DOHH2 (cell line): ENCODE measurements at regions not wholly inside any gene's neighbourhood (a gene's known extent, or its start where the extent isn't known, plus 50 kb on each side); places are given as distances from the start of the nearest gene placed in this dataset.

Experiments
- EZH2phosphoT487 ChIP-seq: fragments of 200-600 bp; sonication (generic); IDR thresholded peaks from 2 replicates; pipeline ENCODE4 v1.6.1; 2017; ENCODE audit warnings: borderline replicate concordance, mild to moderate bottlenecking, antibody characterized with exemption, low read length, moderate library complexity, mixed read lengths
- TF ChIP-seq, protein P1 (sequence below): fragments of 200-600 bp; sonication (generic); IDR thresholded peaks from one replicate; pipeline ENCODE4 v1.5.1; 2014; ENCODE audit warnings: antibody characterized with exemption, mild to moderate bottlenecking, low read depth, low read length; ENCODE audit not compliant: poor library complexity, severe bottlenecking

DNA sequence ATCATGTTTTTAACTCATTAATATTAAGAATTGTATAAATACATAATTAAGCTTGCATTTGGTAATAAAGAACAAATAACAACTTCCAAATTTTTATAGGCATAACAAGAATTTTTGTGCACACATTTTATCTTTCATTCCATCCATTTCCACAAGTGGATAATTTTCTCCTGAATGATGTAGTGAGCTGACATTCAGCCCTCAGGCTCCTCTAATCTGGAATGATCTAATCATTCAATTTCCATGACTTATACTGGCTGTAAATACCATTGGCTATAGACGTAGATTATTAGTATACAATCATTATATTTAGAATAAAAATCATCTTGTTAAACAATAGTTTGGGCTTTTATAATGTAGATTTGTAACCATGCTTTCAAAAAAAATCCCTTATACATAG lies 287.2 kb upstream of the GHITM start:
- no peak for TF ChIP-seq EZH2phosphoT487
- TF ChIP-seq, protein P1, sequence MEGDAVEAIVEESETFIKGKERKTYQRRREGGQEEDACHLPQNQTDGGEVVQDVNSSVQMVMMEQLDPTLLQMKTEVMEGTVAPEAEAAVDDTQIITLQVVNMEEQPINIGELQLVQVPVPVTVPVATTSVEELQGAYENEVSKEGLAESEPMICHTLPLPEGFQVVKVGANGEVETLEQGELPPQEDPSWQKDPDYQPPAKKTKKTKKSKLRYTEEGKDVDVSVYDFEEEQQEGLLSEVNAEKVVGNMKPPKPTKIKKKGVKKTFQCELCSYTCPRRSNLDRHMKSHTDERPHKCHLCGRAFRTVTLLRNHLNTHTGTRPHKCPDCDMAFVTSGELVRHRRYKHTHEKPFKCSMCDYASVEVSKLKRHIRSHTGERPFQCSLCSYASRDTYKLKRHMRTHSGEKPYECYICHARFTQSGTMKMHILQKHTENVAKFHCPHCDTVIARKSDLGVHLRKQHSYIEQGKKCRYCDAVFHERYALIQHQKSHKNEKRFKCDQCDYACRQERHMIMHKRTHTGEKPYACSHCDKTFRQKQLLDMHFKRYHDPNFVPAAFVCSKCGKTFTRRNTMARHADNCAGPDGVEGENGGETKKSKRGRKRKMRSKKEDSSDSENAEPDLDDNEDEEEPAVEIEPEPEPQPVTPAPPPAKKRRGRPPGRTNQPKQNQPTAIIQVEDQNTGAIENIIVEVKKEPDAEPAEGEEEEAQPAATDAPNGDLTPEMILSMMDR, result no peak
